ENCODE measurements at regions not wholly inside any gene's neighbourhood (a gene's known extent, or its start where the extent isn't known, plus 50 kb on each side); places are given as distances from the start of the nearest gene placed in this dataset.

GRCh38 chr2:12161085-12161484, 414.7 kb downstream of the LPIN1 start:
- TF ChIP-seq CTCF (IDR thresholded peaks at IDR 0.05; ENCODE audit: low read depth, low read length) = no peak
- DNase-seq (ENCODE audit: low read depth in 2 of 2) = no peak
- no peak overlapping the region for H3K4me3 ChIP-seq (replicated peaks in 1 of 2; ENCODE audit: low read depth in 2 of 2, low read length in 2 of 2)

GRCh38 chr2:12162269-12163247, 416.1 kb downstream of the LPIN1 start:
- DNase-seq (ENCODE audit: low read depth in 2 of 2) = no peak
- TF ChIP-seq CTCF (IDR thresholded peaks at IDR 0.05; ENCODE audit: low read depth, low read length) = no peak
- H3K4me3 ChIP-seq (replicated peaks in 1 of 2; ENCODE audit: low read depth in 2 of 2, low read length in 2 of 2) = no peak overlapping the region

GRCh38 chr2:12163866-12164265, 417.4 kb downstream of the LPIN1 start:
- H3K4me3 ChIP-seq (replicated peaks in 1 of 2; ENCODE audit: low read depth in 2 of 2, low read length in 2 of 2) = no peak overlapping the region
- no peak for DNase-seq (ENCODE audit: low read depth in 2 of 2)
- no peak for TF ChIP-seq CTCF (IDR thresholded peaks at IDR 0.05; ENCODE audit: low read depth, low read length)

- no peak overlapping the region for H3K4me3 ChIP-seq (replicated peaks in 1 of 2; ENCODE audit: low read depth in 2 of 2, low read length in 2 of 2)
- no peak for DNase-seq (ENCODE audit: low read depth in 2 of 2)
- TF ChIP-seq CTCF (IDR thresholded peaks at IDR 0.05; ENCODE audit: low read depth, low read length) = no peak
Measured at GRCh38 chr2:12164689-12165088, 418.3 kb downstream of the LPIN1 start.

GRCh38 chr2:12167525-12168317, 421.3 kb downstream of the LPIN1 start:
- no peak for TF ChIP-seq CTCF (IDR thresholded peaks at IDR 0.05; ENCODE audit: low read depth, low read length)
- no peak for DNase-seq (ENCODE audit: low read depth in 2 of 2)
- H3K4me3 ChIP-seq (replicated peaks in 1 of 2; ENCODE audit: low read depth in 2 of 2, low read length in 2 of 2) = no peak overlapping the region

GRCh38 chr2:12168354-12168753, 421.9 kb downstream of the LPIN1 start:
- DNase-seq (ENCODE audit: low read depth in 2 of 2) = no peak
- no peak overlapping the region for H3K4me3 ChIP-seq (replicated peaks in 1 of 2; ENCODE audit: low read depth in 2 of 2, low read length in 2 of 2)
- TF ChIP-seq CTCF (IDR thresholded peaks at IDR 0.05; ENCODE audit: low read depth, low read length) = no peak

All from cardiac fibroblast (primary cell).